Mammary epithelial cell (primary cell): ENCODE measurements at regions not wholly inside any gene's neighbourhood (a gene's known extent, or its start where the extent isn't known, plus 50 kb on each side); places are given as distances from the start of the nearest gene placed in this dataset.

ENCODE experiments used
- CTCF ChIP-seq, 2 donors: IDR thresholded peaks in 1 of 2; conservative IDR thresholded peaks in 1 of 2; 2 replicates each; pipeline ENCODE4 v1.5.1; 2011 to 2012; ENCODE audit warnings: inconsistent platforms in 2 of 2, low read length in 2 of 2, mild to moderate bottlenecking in 2 of 2, control low read depth in 1 of 2, low read depth in 1 of 2; ENCODE audit not compliant: insufficient read depth in 1 of 2; ENCODE audit errors: extremely low read depth in 1 of 2
- EZH2 ChIP-seq: IDR thresholded peaks from 2 replicates; pipeline ENCODE4 v1.6.1; 2012; ENCODE audit warnings: low read length, inconsistent platforms, borderline replicate concordance

GRCh38 chr10:33799281-33799943 is 464.9 kb upstream of the NRP1 start:
- TF ChIP-seq CTCF (conservative IDR thresholded peaks at IDR 0.05 in 1 of 2, IDR thresholded peaks at IDR 0.05 in 1 of 2; ENCODE audit: extremely low read depth in 1 of 2, insufficient read depth in 1 of 2, low read depth in 1 of 2, low read length in 2 of 2) (no peak), EZH2 (no peak)
